ENCODE measurements at regions not wholly inside any gene's neighbourhood (a gene's known extent, or its start where the extent isn't known, plus 50 kb on each side); places are given as distances from the start of the nearest gene placed in this dataset.

GRCh38 chr16:85465328-85466303 lies 147.5 kb upstream of the GSE1 start (continued):
- TF ChIP-seq RFX5 (IDR thresholded peaks at IDR 0.05; ENCODE audit: low read length), result no peak
- 0 out of 2 replicates have a peak, but pooled peaks have one; percentile 5 for TF ChIP-seq NRF1 (IDR thresholded peaks at IDR 0.05; ENCODE audit: low read depth, low read length)
- TF ChIP-seq TAF1 (IDR thresholded peaks at IDR 0.05; ENCODE audit: borderline replicate concordance, low read depth, low read length), result no peak
- TF ChIP-seq ZBTB33 (IDR thresholded peaks at IDR 0.05; ENCODE audit: borderline replicate concordance, low read depth), result no peak

GRCh38 chr16:85466304-85466700 lies 146.8 kb upstream of the GSE1 start:
- H3K4me2 ChIP-seq, result no peak overlapping the region
- CTCF ChIA-PET, result interaction anchor here (0.5 to 1.6 kb wide), 10 partner anchors 11 to 169 kb away, joined by 3 to 5 read pairs (median 3); no protein-coding TSS in a partner anchor
- H3K9me2 ChIP-seq, result no peaks in the 10 kb centered on the region
- 96% methylated on average over 3 of the region's 10 CpGs for WGBS (ENCODE audit: low lambda C conversion rate)
- no peaks in the 10 kb centered on the region for H3K36me3 ChIP-seq (replicated peaks in 1 of 2; ENCODE audit: control insufficient read depth in 1 of 2, insufficient read depth in 2 of 2, low read length in 1 of 2)
- peak overlapping the region in 1 of 2 experiments; percentile 76; a peak in 2 of 4 replicates for H3K27ac ChIP-seq (ENCODE audit: low read depth in 2 of 2, low read length in 1 of 2)
- no peak overlapping the region for H3K9ac ChIP-seq
- H3K4me1 ChIP-seq (ENCODE audit: control insufficient read depth in 1 of 2, insufficient read depth in 2 of 2, low read depth in 1 of 2, low read length in 1 of 2), result peaks cover 10 to 66% of the 10 kb centered on the region in 2 experiments
- H3K4me3 ChIP-seq (ENCODE audit: low read depth in 2 of 2, low read length in 1 of 2), result no peak overlapping the region
- DNase-seq, result no peak
- no peaks in the 10 kb centered on the region for H3K9me3 ChIP-seq
- POLR2A ChIA-PET, result interaction anchor here (1.1 kb wide), 1 partner anchor 9 kb away, joined by 9 read pairs; no protein-coding TSS in a partner anchor
- no peaks in the 10 kb centered on the region for H3K79me2 ChIP-seq (ENCODE audit: insufficient read depth)
- peaks cover 4% of the 10 kb centered on the region for H3F3A ChIP-seq (replicated peaks; ENCODE audit: insufficient read depth)
- peaks cover 16% of the 10 kb centered on the region for H4K20me1 ChIP-seq (ENCODE audit: insufficient read depth)
- no peak overlapping the region for H2AFZ ChIP-seq (ENCODE audit: low read depth)
- no peaks in the 10 kb centered on the region for H3K27me3 ChIP-seq (ENCODE audit: insufficient read depth)
- TF ChIP-seq, protein P1, sequence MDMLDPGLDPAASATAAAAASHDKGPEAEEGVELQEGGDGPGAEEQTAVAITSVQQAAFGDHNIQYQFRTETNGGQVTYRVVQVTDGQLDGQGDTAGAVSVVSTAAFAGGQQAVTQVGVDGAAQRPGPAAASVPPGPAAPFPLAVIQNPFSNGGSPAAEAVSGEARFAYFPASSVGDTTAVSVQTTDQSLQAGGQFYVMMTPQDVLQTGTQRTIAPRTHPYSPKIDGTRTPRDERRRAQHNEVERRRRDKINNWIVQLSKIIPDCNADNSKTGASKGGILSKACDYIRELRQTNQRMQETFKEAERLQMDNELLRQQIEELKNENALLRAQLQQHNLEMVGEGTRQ (IDR thresholded peaks at IDR 0.05; ENCODE audit: borderline replicate concordance, low read depth, low read length), result no peak
- TF ChIP-seq SMC3 (IDR thresholded peaks at IDR 0.05; ENCODE audit: low read depth, low read length) (no peak), USF1 (IDR thresholded peaks at IDR 0.05; ENCODE audit: borderline replicate concordance, low read depth) (no peak), RXRA (IDR thresholded peaks at IDR 0.05; ENCODE audit: borderline replicate concordance, low read depth) (no peak), CTCF (IDR thresholded peaks at IDR 0.05) (no peak), JUND (IDR thresholded peaks at IDR 0.05) (no peak), FOSL2 (IDR thresholded peaks at IDR 0.05; ENCODE audit: borderline replicate concordance, low read depth) (no peak), MEF2A (IDR thresholded peaks at IDR 0.05; ENCODE audit: borderline replicate concordance, low read depth) (no peak), TEAD4 (IDR thresholded peaks at IDR 0.05; ENCODE audit: borderline replicate concordance, insufficient read depth) (no peak), GATA2 (CRISPR knock-in tag; IDR thresholded peaks at IDR 0.05) (no peak), CHD2 (IDR thresholded peaks at IDR 0.05; ENCODE audit: low read length, partially characterized antibody) (no peak), TAF1 (IDR thresholded peaks at IDR 0.05; ENCODE audit: borderline replicate concordance, low read depth, low read length) (no peak), MAX (IDR thresholded peaks at IDR 0.05; ENCODE audit: low read depth) (no peak), GABPA (IDR thresholded peaks at IDR 0.05; ENCODE audit: low read depth) (no peak), SIN3A (IDR thresholded peaks at IDR 0.05; ENCODE audit: borderline replicate concordance, low read depth, low read length) (no peak), YY1 (IDR thresholded peaks at IDR 0.05; ENCODE audit: low read depth) (no peak), ELF1 (IDR thresholded peaks at IDR 0.05) (no peak), PBX3 (IDR thresholded peaks at IDR 0.05) (no peak), TCF12 (IDR thresholded peaks at IDR 0.05) (no peak)
